ENCODE measurements at regions not wholly inside any gene's neighbourhood (a gene's known extent, or its start where the extent isn't known, plus 50 kb on each side); places are given as distances from the start of the nearest gene placed in this dataset.

- no peak overlapping the region for H3K27ac Mint-ChIP-seq
- Histone ChIP-seq H3K9me3 (ENCODE audit: control insufficient read depth in 2 of 3, low read length in 3 of 3) (no peaks in the 10 kb centered on the region), H3K4me3 (ENCODE audit: low read length) (no peak overlapping the region), H3K27me3 (ENCODE audit: control insufficient read depth in 2 of 2, insufficient read depth in 2 of 2, low read length in 2 of 2) (no peaks in the 10 kb centered on the region), H3K36me3 (ENCODE audit: control insufficient read depth in 2 of 3, insufficient read depth in 3 of 3, low read length in 3 of 3) (no peaks in the 10 kb centered on the region), H3K4me1 (ENCODE audit: control insufficient read depth in 2 of 2, insufficient read depth in 2 of 2, low read length in 2 of 2) (no peaks in the 10 kb centered on the region), H3K27ac (ENCODE audit: low read depth, low read length) (no peak overlapping the region)
- no peaks in the 10 kb centered on the region for H3K36me3 Mint-ChIP-seq
- ChIA-PET POLR2A (no interaction called here), CTCF (no interaction called here)
- DNase-seq (no peak), ATAC-seq (no peak)
- peaks cover 0 to 2% (median 0%) of the 10 kb centered on the region in 11 donors for H3K9me3 Mint-ChIP-seq
- no peak overlapping the region for H3K4me3 Mint-ChIP-seq
- intact Hi-C loops (cut with micrococcal nuclease): no loop called here
- H3K27me3 Mint-ChIP-seq: peaks cover 0 to 5% (median 0%) of the 10 kb centered on the region in 5 donors
- H3K4me1 Mint-ChIP-seq: no peaks in the 10 kb centered on the region
Observed at GRCh38 chr10:130926442-130926841, 385.1 kb downstream of the TCERG1L start.

DNA sequence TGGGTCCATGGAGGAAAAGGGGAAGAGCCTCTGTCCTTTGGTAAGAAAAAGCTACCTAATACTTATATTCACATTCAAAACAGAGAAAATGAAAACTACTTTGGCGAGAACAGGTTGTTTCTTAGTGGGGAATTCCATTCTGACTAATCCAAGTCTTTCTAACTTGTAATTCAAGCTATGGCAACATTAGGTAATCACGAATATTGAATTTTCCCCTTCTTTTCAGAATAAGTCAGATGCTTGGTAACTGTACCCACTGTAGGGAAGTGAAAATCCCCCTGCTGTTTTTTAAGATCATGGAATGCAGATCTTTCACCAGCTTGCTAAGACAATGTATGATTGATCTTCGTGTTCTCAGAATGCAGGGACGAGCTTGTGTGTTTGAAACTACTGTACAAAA lies 384.4 kb downstream of the TCERG1L start:
- no peak for ATAC-seq
- Histone ChIP-seq H3K27ac (ENCODE audit: low read depth, low read length) (no peak overlapping the region), H3K27me3 (ENCODE audit: control insufficient read depth in 2 of 2, insufficient read depth in 2 of 2, low read length in 2 of 2) (no peaks in the 10 kb centered on the region), H3K9me3 (ENCODE audit: control insufficient read depth in 2 of 3, low read length in 3 of 3) (no peaks in the 10 kb centered on the region), H3K36me3 (ENCODE audit: control insufficient read depth in 2 of 3, insufficient read depth in 3 of 3, low read length in 3 of 3) (no peaks in the 10 kb centered on the region), H3K4me3 (ENCODE audit: low read length) (no peak overlapping the region), H3K4me1 (ENCODE audit: control insufficient read depth in 2 of 2, insufficient read depth in 2 of 2, low read length in 2 of 2) (no peaks in the 10 kb centered on the region)
- ChIA-PET CTCF (no interaction called here), POLR2A (no interaction called here)
- Mint-ChIP-seq H3K4me1 (no peaks in the 10 kb centered on the region), H3K4me3 (no peak overlapping the region), H3K27me3 (peaks cover 0 to 7% (median 0%) of the 10 kb centered on the region in 5 donors), H3K9me3 (peaks cover 0 to 2% (median 0%) of the 10 kb centered on the region in 11 donors), H3K36me3 (no peaks in the 10 kb centered on the region), H3K27ac (no peak overlapping the region)
- DNase-seq: no peak
- intact Hi-C loops (cut with micrococcal nuclease): no loop called here

GRCh38 chr10:130928306-130928705 lies 383.2 kb downstream of the TCERG1L start:
- no peaks in the 10 kb centered on the region for H3K36me3 ChIP-seq (ENCODE audit: control insufficient read depth in 2 of 3, insufficient read depth in 3 of 3, low read length in 3 of 3)
- no peak overlapping the region for H3K4me3 Mint-ChIP-seq
- no peaks in the 10 kb centered on the region for H3K4me1 Mint-ChIP-seq
- H3K9me3 Mint-ChIP-seq: peaks cover 0 to 2% (median 0%) of the 10 kb centered on the region in 11 donors
- no peaks in the 10 kb centered on the region for H3K36me3 Mint-ChIP-seq
- no peak overlapping the region for H3K27ac ChIP-seq (ENCODE audit: low read depth, low read length)
- DNase-seq: no peak
- H3K4me3 ChIP-seq (ENCODE audit: low read length): no peak overlapping the region
- H3K27me3 Mint-ChIP-seq: peaks cover 0 to 18% (median 0%) of the 10 kb centered on the region in 5 donors
- ChIA-PET CTCF (no interaction called here), POLR2A (no interaction called here)
- no peak overlapping the region for H3K27ac Mint-ChIP-seq
- no peaks in the 10 kb centered on the region for H3K4me1 ChIP-seq (ENCODE audit: control insufficient read depth in 2 of 2, insufficient read depth in 2 of 2, low read length in 2 of 2)
- H3K9me3 ChIP-seq (ENCODE audit: control insufficient read depth in 2 of 3, low read length in 3 of 3): no peaks in the 10 kb centered on the region
- H3K27me3 ChIP-seq (ENCODE audit: control insufficient read depth in 2 of 2, insufficient read depth in 2 of 2, low read length in 2 of 2): no peaks in the 10 kb centered on the region
- no peak for ATAC-seq
- intact Hi-C loops (cut with micrococcal nuclease): no loop called here

DNA sequence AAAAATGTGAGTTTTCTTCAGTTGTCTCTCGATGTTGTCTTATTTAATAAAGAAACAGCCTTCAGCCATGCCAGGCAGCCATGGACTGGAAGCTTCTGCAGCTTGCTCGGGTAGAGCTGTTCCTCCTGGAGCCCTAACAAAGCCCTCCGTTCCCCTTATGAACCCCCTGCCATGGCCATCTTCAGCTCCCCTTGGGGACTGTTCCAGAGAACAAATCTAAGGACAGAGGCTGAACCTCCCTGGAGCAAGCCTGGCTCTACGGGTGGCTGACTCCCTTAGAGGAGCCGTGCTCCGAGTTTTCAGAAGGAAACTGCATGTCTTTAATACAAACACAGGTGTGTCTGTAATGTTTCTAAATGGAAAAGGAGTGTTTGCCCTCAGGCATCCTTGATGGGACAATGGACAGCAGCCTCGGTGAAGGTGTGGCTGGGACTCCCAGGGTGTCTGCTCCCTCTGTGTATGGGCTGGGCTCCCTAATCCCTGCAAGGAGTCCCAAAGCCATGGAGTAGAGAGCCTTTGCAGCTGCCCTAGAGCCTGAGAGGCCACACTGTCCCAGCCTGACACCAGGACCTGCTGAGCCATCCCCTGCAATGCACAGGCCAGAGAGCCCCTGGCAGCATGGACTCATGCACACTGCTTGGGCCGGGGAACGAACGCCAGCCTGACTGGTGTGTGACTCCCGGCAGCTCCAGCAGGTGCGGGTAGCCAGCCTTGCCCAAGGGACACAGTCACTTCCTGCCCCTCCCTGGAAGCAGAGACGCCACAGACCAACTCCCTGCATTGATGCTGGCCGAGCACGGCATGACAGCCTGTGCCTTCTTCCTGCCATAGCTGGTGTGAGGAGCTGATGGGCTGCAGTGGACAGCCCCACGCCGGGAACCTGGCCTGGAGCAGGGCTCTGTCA lies 381.8 kb downstream of the TCERG1L start:
- no peak overlapping the region for H3K4me3 ChIP-seq (ENCODE audit: low read length)
- POLR2A ChIA-PET: no interaction called here
- H3K27me3 Mint-ChIP-seq: peaks cover 0 to 18% (median 0%) of the 10 kb centered on the region in 5 donors
- no peaks in the 10 kb centered on the region for H3K4me1 ChIP-seq (ENCODE audit: control insufficient read depth in 2 of 2, insufficient read depth in 2 of 2, low read length in 2 of 2)
- H3K4me3 Mint-ChIP-seq: no peak overlapping the region
- H3K9me3 ChIP-seq (ENCODE audit: control insufficient read depth in 2 of 3, low read length in 3 of 3): no peaks in the 10 kb centered on the region
- no peaks in the 10 kb centered on the region for H3K36me3 ChIP-seq (ENCODE audit: control insufficient read depth in 2 of 3, insufficient read depth in 3 of 3, low read length in 3 of 3)
- intact Hi-C loops (cut with micrococcal nuclease): no loop called here
- no peaks in the 10 kb centered on the region for H3K36me3 Mint-ChIP-seq
- no peak overlapping the region for H3K27ac Mint-ChIP-seq
- CTCF ChIA-PET: no interaction called here
- DNase-seq (no peak), ATAC-seq (peak; percentile 32)
- H3K27me3 ChIP-seq (ENCODE audit: control insufficient read depth in 2 of 2, insufficient read depth in 2 of 2, low read length in 2 of 2): no peaks in the 10 kb centered on the region
- H3K4me1 Mint-ChIP-seq: no peaks in the 10 kb centered on the region
- H3K9me3 Mint-ChIP-seq: peaks cover 0 to 2% (median 0%) of the 10 kb centered on the region in 11 donors
- H3K27ac ChIP-seq (ENCODE audit: low read depth, low read length): no peak overlapping the region

GRCh38 chr10:130930821-130931220 lies 380.7 kb downstream of the TCERG1L start:
- Mint-ChIP-seq H3K4me3 (no peak overlapping the region), H3K9me3 (peaks cover 0 to 2% (median 0%) of the 10 kb centered on the region in 11 donors), H3K36me3 (no peaks in the 10 kb centered on the region), H3K27me3 (peaks cover 0 to 18% (median 0%) of the 10 kb centered on the region in 5 donors), H3K4me1 (no peaks in the 10 kb centered on the region), H3K27ac (peak overlapping the region in 1 of 9 donors; percentile 17)
- no peaks in the 10 kb centered on the region for H3K4me1 ChIP-seq (ENCODE audit: control insufficient read depth in 2 of 2, insufficient read depth in 2 of 2, low read length in 2 of 2)
- no peak overlapping the region for H3K4me3 ChIP-seq (ENCODE audit: low read length)
- ATAC-seq (no peak), DNase-seq (no peak)
- intact Hi-C loops (cut with micrococcal nuclease): no loop called here
- H3K27ac ChIP-seq (ENCODE audit: low read depth, low read length): no peak overlapping the region
- no peaks in the 10 kb centered on the region for H3K27me3 ChIP-seq (ENCODE audit: control insufficient read depth in 2 of 2, insufficient read depth in 2 of 2, low read length in 2 of 2)
- H3K9me3 ChIP-seq (ENCODE audit: control insufficient read depth in 2 of 3, low read length in 3 of 3): no peaks in the 10 kb centered on the region
- ChIA-PET CTCF (no interaction called here), POLR2A (no interaction called here)
- H3K36me3 ChIP-seq (ENCODE audit: control insufficient read depth in 2 of 3, insufficient read depth in 3 of 3, low read length in 3 of 3): no peaks in the 10 kb centered on the region

- H3K9me3 ChIP-seq (ENCODE audit: control insufficient read depth in 2 of 3, low read length in 3 of 3): no peaks in the 10 kb centered on the region
- H3K4me1 Mint-ChIP-seq: no peaks in the 10 kb centered on the region
- no peak overlapping the region for H3K27ac Mint-ChIP-seq
- peaks cover 0 to 2% (median 0%) of the 10 kb centered on the region in 11 donors for H3K9me3 Mint-ChIP-seq
- no peaks in the 10 kb centered on the region for H3K36me3 Mint-ChIP-seq
- no peaks in the 10 kb centered on the region for H3K4me1 ChIP-seq (ENCODE audit: control insufficient read depth in 2 of 2, insufficient read depth in 2 of 2, low read length in 2 of 2)
- ChIA-PET CTCF (no interaction called here), POLR2A (no interaction called here)
- no peak for ATAC-seq
- H3K4me3 Mint-ChIP-seq: no peak overlapping the region
- no peaks in the 10 kb centered on the region for H3K27me3 ChIP-seq (ENCODE audit: control insufficient read depth in 2 of 2, insufficient read depth in 2 of 2, low read length in 2 of 2)
- DNase-seq: no peak
- no peaks in the 10 kb centered on the region for H3K36me3 ChIP-seq (ENCODE audit: control insufficient read depth in 2 of 3, insufficient read depth in 3 of 3, low read length in 3 of 3)
- peaks cover 0 to 18% (median 0%) of the 10 kb centered on the region in 5 donors for H3K27me3 Mint-ChIP-seq
- intact Hi-C loops (cut with micrococcal nuclease): no loop called here
- H3K4me3 ChIP-seq (ENCODE audit: low read length): no peak overlapping the region
- H3K27ac ChIP-seq (ENCODE audit: low read depth, low read length): no peak overlapping the region
Observed at GRCh38 chr10:130931256-130931655, 380.3 kb downstream of the TCERG1L start.
